Vagina (tissue), 2 donors: ENCODE measurements at regions not wholly inside any gene's neighbourhood (a gene's known extent, or its start where the extent isn't known, plus 50 kb on each side); places are given as distances from the start of the nearest gene placed in this dataset.

Experiments
- DNase-seq, 2 donors: peaks; one replicate each; pipeline ENCODE4 v3.0.0-alpha.2; 2017; ENCODE audit errors: extremely low spot score in 2 of 2
- H3K27ac ChIP-seq: fragments of 200-600 bp; sonication (generic); one replicate; pipeline ENCODE4 v1.5.1; 2019
- H3K27me3 ChIP-seq: fragments of 200-600 bp; sonication (generic); one replicate; pipeline ENCODE4 v1.5.1; 2019
- H3K36me3 ChIP-seq, 2 donors: fragments of 200-600 bp; sonication (generic); one replicate each; pipeline ENCODE4 v1.5.1; 2017 to 2019
- H3K4me1 ChIP-seq: fragments of 200-600 bp; sonication (generic); one replicate; pipeline ENCODE4 v1.5.1; 2019
- H3K4me3 ChIP-seq, 2 donors: fragments of 200-600 bp; sonication (generic); 1 replicate in 1 of 2; 2 replicates in 1 of 2; pipeline ENCODE4 v1.5.1; 2016 to 2019
- H3K9me3 ChIP-seq: fragments of 200-600 bp; sonication (generic); one replicate; pipeline ENCODE4 v1.5.1; 2019
- CTCF ChIP-seq, 3 experiments: fragments of 450-650 bp in 2 of 3; fragments of 200-600 bp in 1 of 3; sonication (generic) in 1 of 3; IDR thresholded peaks; one replicate each; pipeline ENCODE4 v1.5.1; 2017 to 2019; ENCODE audit warnings: antibody characterized with exemption in 3 of 3, mild to moderate bottlenecking in 2 of 3, moderate library complexity in 2 of 3
- POLR2A ChIP-seq, 2 donors: fragments of 450-650 bp; IDR thresholded peaks; one replicate each; pipeline ENCODE4 v1.6.1; 2017; ENCODE audit warnings: antibody characterized with exemption in 2 of 2, mild to moderate bottlenecking in 2 of 2, moderate library complexity in 2 of 2
- POLR2AphosphoS5 ChIP-seq, 2 donors: sonication (generic); formaldehyde crosslinking; IDR thresholded peaks; one replicate each; pipeline ENCODE4 v1.9.0; 2017; ENCODE audit warnings: antibody characterized with exemption in 2 of 2, mild to moderate bottlenecking in 2 of 2, low read depth in 1 of 2; ENCODE audit not compliant: insufficient read depth in 1 of 2
- intact Hi-C: fragments of 100-400 bp; cut with DNase I; formaldehyde crosslinking; loops from one replicate; pipeline ENCODE4 v1.15.1; 2023

DNA sequence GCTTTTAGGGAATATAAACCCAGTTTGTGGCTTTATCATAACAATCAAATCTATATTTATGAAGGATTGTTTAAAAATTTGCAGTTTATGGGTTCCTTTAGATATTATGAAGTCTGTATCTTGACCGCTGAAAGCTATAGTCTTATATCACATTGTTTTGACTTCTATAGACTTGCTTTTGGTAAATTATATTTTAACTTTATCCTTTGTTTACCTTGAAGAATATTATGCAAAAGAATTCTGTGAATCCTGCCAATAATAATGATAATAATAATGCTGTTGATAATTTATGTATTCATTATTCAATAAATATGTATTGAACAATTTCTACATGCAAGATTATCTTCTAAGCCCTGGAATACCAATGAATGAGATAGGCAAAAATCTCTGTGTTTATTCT lies 101.9 kb upstream of the MTPN start:
- H3K27ac ChIP-seq: no peak overlapping the region
- intact Hi-C loops: no loop called here
- no peaks in the 10 kb centered on the region for H3K36me3 ChIP-seq
- DNase-seq: no peak
- no peak overlapping the region for H3K4me3 ChIP-seq
- no peak for TF ChIP-seq POLR2A (IDR thresholded peaks at IDR 0.05)
- TF ChIP-seq POLR2AphosphoS5 (IDR thresholded peaks at IDR 0.05; ENCODE audit: insufficient read depth in 1 of 2, low read depth in 1 of 2): no peak
- no peak for TF ChIP-seq CTCF (IDR thresholded peaks at IDR 0.05)
- no peaks in the 10 kb centered on the region for H3K9me3 ChIP-seq
- no peaks in the 10 kb centered on the region for H3K4me1 ChIP-seq
- no peaks in the 10 kb centered on the region for H3K27me3 ChIP-seq

DNA sequence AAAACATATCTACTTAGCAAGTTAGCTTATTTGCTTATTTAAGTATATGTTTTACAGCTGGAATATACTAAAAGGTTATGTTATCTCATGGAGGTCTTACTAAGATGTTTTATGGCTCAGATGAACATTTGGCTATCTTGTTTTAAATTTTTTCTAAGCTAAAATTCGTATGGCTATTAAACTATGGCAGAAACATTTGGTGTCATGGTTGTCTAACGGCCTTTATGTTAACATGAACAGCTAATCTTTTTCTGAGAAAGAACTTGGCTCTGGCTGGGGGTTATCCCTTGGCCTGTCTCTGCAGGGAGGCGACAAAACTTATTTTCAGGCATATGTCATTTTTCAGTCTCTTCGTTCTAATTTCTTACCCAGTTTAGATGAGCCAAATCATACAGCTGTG lies 101.5 kb upstream of the MTPN start:
- Histone ChIP-seq H3K27me3 (no peaks in the 10 kb centered on the region), H3K9me3 (no peaks in the 10 kb centered on the region), H3K4me3 (no peak overlapping the region), H3K36me3 (no peaks in the 10 kb centered on the region), H3K27ac (no peak overlapping the region), H3K4me1 (no peaks in the 10 kb centered on the region)
- DNase-seq: no peak
- TF ChIP-seq POLR2AphosphoS5 (IDR thresholded peaks at IDR 0.05; ENCODE audit: insufficient read depth in 1 of 2, low read depth in 1 of 2): no peak
- no peak for TF ChIP-seq POLR2A (IDR thresholded peaks at IDR 0.05)
- TF ChIP-seq CTCF (IDR thresholded peaks at IDR 0.05): no peak
- intact Hi-C loops: no loop called here

- TF ChIP-seq POLR2A (IDR thresholded peaks at IDR 0.05) (no peak), POLR2AphosphoS5 (IDR thresholded peaks at IDR 0.05; ENCODE audit: insufficient read depth in 1 of 2, low read depth in 1 of 2) (no peak), CTCF (IDR thresholded peaks at IDR 0.05) (no peak)
- Histone ChIP-seq H3K4me1 (no peaks in the 10 kb centered on the region), H3K27me3 (no peaks in the 10 kb centered on the region), H3K36me3 (no peaks in the 10 kb centered on the region), H3K27ac (no peak overlapping the region), H3K9me3 (no peaks in the 10 kb centered on the region), H3K4me3 (no peak overlapping the region)
- intact Hi-C loops: no loop called here
- DNase-seq: no peak
Observed at GRCh38 chr7:136076954-136077353, 99.8 kb upstream of the MTPN start.

DNA sequence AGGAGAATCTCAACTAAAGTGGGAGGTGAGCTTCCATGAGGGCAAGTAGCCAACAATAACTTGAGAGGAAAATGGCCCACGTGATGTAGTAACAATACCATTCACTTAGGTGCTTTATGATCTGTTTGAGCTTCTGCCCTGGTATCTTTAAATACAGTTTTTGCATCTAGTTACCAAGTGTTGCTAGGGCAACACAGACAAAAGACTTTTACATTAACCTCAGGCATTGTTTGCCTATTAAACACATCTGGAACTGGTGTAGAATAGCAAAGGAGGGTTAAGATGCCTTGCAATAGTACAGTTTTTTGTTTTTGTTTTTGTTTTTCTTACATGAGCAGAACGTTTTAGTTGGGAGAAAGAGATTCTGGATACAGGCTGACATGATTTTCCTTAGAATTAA lies 97.7 kb upstream of the MTPN start:
- intact Hi-C loops: no loop called here

DNA sequence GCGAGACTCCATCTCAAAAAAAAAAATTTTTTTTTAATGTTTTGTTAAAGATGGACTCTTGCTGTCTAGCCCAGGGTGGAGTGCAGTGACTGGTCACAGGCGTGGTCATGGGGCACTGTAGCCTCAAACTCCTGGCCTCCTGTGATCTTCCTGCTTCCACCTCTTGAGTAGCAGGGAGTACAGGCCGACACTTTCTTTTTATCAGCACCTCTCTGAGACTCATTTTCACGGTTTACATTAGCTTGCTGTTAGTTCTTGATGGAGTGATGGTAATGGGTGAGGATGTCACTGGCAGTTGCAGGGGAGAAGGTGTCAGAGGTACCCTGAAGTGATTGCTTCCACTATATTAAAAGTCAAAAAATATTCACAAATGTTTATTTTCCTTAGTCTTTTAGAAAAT lies 95.3 kb upstream of the MTPN start:
- no peak for DNase-seq
- H3K9me3 ChIP-seq: no peaks in the 10 kb centered on the region
- no peak for TF ChIP-seq POLR2AphosphoS5 (IDR thresholded peaks at IDR 0.05; ENCODE audit: insufficient read depth in 1 of 2, low read depth in 1 of 2)
- no peak for TF ChIP-seq CTCF (IDR thresholded peaks at IDR 0.05)
- TF ChIP-seq POLR2A (IDR thresholded peaks at IDR 0.05): no peak
- no peak overlapping the region for H3K27ac ChIP-seq
- H3K36me3 ChIP-seq: no peaks in the 10 kb centered on the region
- H3K4me1 ChIP-seq: no peaks in the 10 kb centered on the region
- no peak overlapping the region for H3K4me3 ChIP-seq
- intact Hi-C loops: no loop called here
- H3K27me3 ChIP-seq: no peaks in the 10 kb centered on the region

More for the DNA sequence above, 97.7 kb upstream of the MTPN start:
- Histone ChIP-seq H3K36me3 (no peaks in the 10 kb centered on the region), H3K4me3 (no peak overlapping the region), H3K27ac (no peak overlapping the region), H3K9me3 (no peaks in the 10 kb centered on the region), H3K27me3 (no peaks in the 10 kb centered on the region), H3K4me1 (no peaks in the 10 kb centered on the region)
- no peak for DNase-seq
- no peak for TF ChIP-seq CTCF (IDR thresholded peaks at IDR 0.05)
- TF ChIP-seq POLR2A (IDR thresholded peaks at IDR 0.05): no peak
- TF ChIP-seq POLR2AphosphoS5 (IDR thresholded peaks at IDR 0.05; ENCODE audit: insufficient read depth in 1 of 2, low read depth in 1 of 2): no peak
